HCT116 (cell line): ENCODE measurements at regions not wholly inside any gene's neighbourhood (a gene's known extent, or its start where the extent isn't known, plus 50 kb on each side); places are given as distances from the start of the nearest gene placed in this dataset.

Experiments used
- ATAC-seq: fragments of 200-7000 bp; cut with Tn5 transposase; 2 replicates; pipeline ENCODE4 v1.9.1; 2020; ENCODE audit warnings: mild to moderate bottlenecking, moderate library complexity
- BruUV-seq: library from RNA; stranded (reverse); fragments of 400-500 nt; replicated peaks from 2 replicates; lab custom pipeline; 2021; lab: Mats Ljungman, UMichigan
- CTCF ChIA-PET: fragments of 300-600 bp; sonication (Branson Sonifier 250); formaldehyde crosslinking; loops from one replicate; lab custom pipeline; 2021; ENCODE audit warnings: antibody characterized with exemption; lab: Charles Lee
- POLR2A ChIA-PET: fragments of 300-600, 350-600 bp; sonication (Branson Sonifier 250); formaldehyde crosslinking; loops from one replicate; lab custom pipeline; 2021; ENCODE audit warnings: antibody characterized with exemption; lab: Charles Lee
- RAD21 ChIA-PET, 2 experiments: fragments of 300-600 bp; sonication (Branson Sonifier 250); formaldehyde crosslinking; loops; one replicate each; lab custom pipeline; 2023; ENCODE audit warnings: low total read pairs in 2 of 2; ENCODE audit not compliant: uncharacterized antibody in 2 of 2, unreplicated experiment in 2 of 2, low non-redundant PET in 1 of 2; lab: Charles Lee
- DNase-seq: peaks from one replicate; pipeline ENCODE4 v3.0.0-alpha.2; 2010; ENCODE audit warnings: low read depth, low spot score
- H2AFZ ChIP-seq: fragments of 200-600 bp; shearing (Covaris generic), sonication (generic); 2 replicates; pipeline ENCODE4 v1.6.1; 2017; ENCODE audit warnings: low read depth, mixed run types, mixed read lengths, antibody characterized with exemption, low read length; ENCODE audit not compliant: poor library complexity, severe bottlenecking
- H3K27ac ChIP-seq: 2 replicates; pipeline ENCODE4 v1.5.1; 2012; ENCODE audit warnings: low read depth, low read length
- H3K27me3 ChIP-seq: fragments of 200-600 bp; sonication (generic); 2 replicates; pipeline ENCODE4 v1.6.1; 2016; ENCODE audit warnings: mixed run types, low read length, mixed read lengths; ENCODE audit not compliant: insufficient read depth
- H3K36me3 ChIP-seq, 2 experiments: fragments of 200-500 bp in 1 of 2; fragments of 200-600 bp in 1 of 2; sonication (Bioruptor generic) in 1 of 2; sonication (generic) in 1 of 2; 2 replicates each; pipeline versions ENCODE4 v1.5.1 to v1.6.1; 2014 to 2016; ENCODE audit warnings: low read length in 2 of 2, inconsistent platforms in 1 of 2, mixed read lengths in 1 of 2, mixed run types in 1 of 2; ENCODE audit not compliant: insufficient read depth in 2 of 2, control insufficient read depth in 1 of 2
- H3K4me1 ChIP-seq, 2 experiments: fragments of 200-600 bp in 1 of 2; sonication (generic) in 1 of 2; 2 replicates each; pipeline versions ENCODE4 v1.5.1 to v1.6.1; 2012 to 2017; ENCODE audit warnings: low read length in 2 of 2, inconsistent platforms in 1 of 2, mild to moderate bottlenecking in 1 of 2, mixed read lengths in 1 of 2, mixed run types in 1 of 2, moderate library complexity in 1 of 2; ENCODE audit not compliant: insufficient read depth in 2 of 2, control insufficient read depth in 1 of 2
- H3K4me2 ChIP-seq: fragments of 200-600 bp; sonication (generic); 2 replicates; pipeline ENCODE4 v1.6.1; 2017; ENCODE audit warnings: mixed run types, low read length, mixed read lengths
- H3K4me3 ChIP-seq, 2 experiments: fragments of 200-600 bp in 1 of 2; sonication (generic) in 1 of 2; replicated peaks in 1 of 2; 2 replicates each; pipeline ENCODE4 v1.5.1; 2011 to 2016; ENCODE audit warnings: low read length in 2 of 2, control low read depth in 1 of 2, low read depth in 1 of 2, mild to moderate bottlenecking in 1 of 2, mixed read lengths in 1 of 2, mixed run types in 1 of 2
- H3K79me2 ChIP-seq: fragments of 200-600 bp; sonication (generic); 2 replicates; pipeline ENCODE4 v1.6.1; 2017; ENCODE audit warnings: mild to moderate bottlenecking, mixed run types, low read length, moderate library complexity, mixed read lengths; ENCODE audit not compliant: insufficient read depth
- H3K9ac ChIP-seq: fragments of 200-600 bp; sonication (generic); 2 replicates; pipeline ENCODE4 v1.6.1; 2016; ENCODE audit warnings: low read length, mixed read lengths
- H3K9me2 ChIP-seq: fragments of 200-600 bp; sonication (generic), shearing (Covaris generic); 2 replicates; pipeline ENCODE4 v1.6.1; 2017; ENCODE audit warnings: mixed run types, mild to moderate bottlenecking, moderate library complexity; ENCODE audit not compliant: insufficient read depth
- H3K9me3 ChIP-seq, 2 experiments: fragments of 200-500 bp in 1 of 2; fragments of 200-600 bp in 1 of 2; sonication (Bioruptor generic) in 1 of 2; sonication (generic) in 1 of 2; 2 replicates each; pipeline ENCODE4 v1.6.1; 2014 to 2017; ENCODE audit warnings: low read length in 2 of 2, mixed read lengths in 2 of 2, inconsistent platforms in 1 of 2, low read depth in 1 of 2, mild to moderate bottlenecking in 1 of 2, mixed run types in 1 of 2, moderate library complexity in 1 of 2; ENCODE audit not compliant: control insufficient read depth in 1 of 2, insufficient read depth in 1 of 2
- H4K20me1 ChIP-seq: fragments of 200-600 bp; sonication (generic), shearing (Covaris generic); 2 replicates; pipeline ENCODE4 v1.6.1; 2017; ENCODE audit warnings: mixed run types, mild to moderate bottlenecking, moderate library complexity; ENCODE audit not compliant: insufficient read depth
- ATF3 ChIP-seq: IDR thresholded peaks from 2 replicates; pipeline ENCODE4 v1.6.1; 2012
- CBX3 ChIP-seq: IDR thresholded peaks from 2 replicates; pipeline ENCODE4 v1.6.1; 2012; ENCODE audit warnings: low read depth
- CEBPB ChIP-seq: IDR thresholded peaks from 2 replicates; pipeline ENCODE4 v1.6.1; 2012; ENCODE audit warnings: low read depth
- CTCF ChIP-seq, 3 experiments: fragments of 200-600 bp in 1 of 3; sonication (generic) in 1 of 3; IDR thresholded peaks in 2 of 3; conservative IDR thresholded peaks in 1 of 3; 2 replicates each; pipeline ENCODE4 v1.5.1; 2012 to 2017; ENCODE audit warnings: low read depth in 2 of 3, low read length in 2 of 3, antibody characterized with exemption in 1 of 3, borderline replicate concordance in 1 of 3, control low read depth in 1 of 3, mild to moderate bottlenecking in 1 of 3, mixed read lengths in 1 of 3, mixed run types in 1 of 3, moderate library complexity in 1 of 3; ENCODE audit not compliant: insufficient read depth in 1 of 3
- EGR1 ChIP-seq: IDR thresholded peaks from 2 replicates; pipeline ENCODE4 v1.6.1; 2012; ENCODE audit warnings: low read depth
- ELF1 ChIP-seq: IDR thresholded peaks from 2 replicates; pipeline ENCODE4 v1.6.1; 2012; ENCODE audit warnings: low read depth, borderline replicate concordance
- EZH2 ChIP-seq: fragments of 200-600 bp; sonication (generic); IDR thresholded peaks from 2 replicates; pipeline ENCODE4 v1.6.1; 2017; ENCODE audit warnings: antibody characterized with exemption, mixed run types
- EZH2phosphoT487 ChIP-seq: fragments of 200-600 bp; IDR thresholded peaks from 2 replicates; pipeline ENCODE4 v1.6.1; 2018; ENCODE audit warnings: antibody characterized with exemption, borderline replicate concordance
- FOSL1 ChIP-seq: IDR thresholded peaks from 2 replicates; pipeline ENCODE4 v1.6.1; 2012; ENCODE audit warnings: low read depth
- JUND ChIP-seq: IDR thresholded peaks from 2 replicates; pipeline ENCODE4 v1.6.1; 2012
- MAX ChIP-seq: IDR thresholded peaks from 2 replicates; pipeline ENCODE4 v1.6.1; 2012
- POLR2A ChIP-seq: IDR thresholded peaks from 2 replicates; pipeline ENCODE4 v1.7.0; 2011; ENCODE audit warnings: borderline replicate concordance; ENCODE audit not compliant: insufficient read depth, insufficient read length; ENCODE audit errors: extremely low read depth
- POLR2AphosphoS5 ChIP-seq: IDR thresholded peaks from 2 replicates; pipeline ENCODE4 v1.6.1; 2011; ENCODE audit warnings: mild to moderate bottlenecking, low read depth, low read length, moderate library complexity
- SIN3A ChIP-seq: IDR thresholded peaks from 2 replicates; pipeline ENCODE4 v1.6.1; 2012; ENCODE audit warnings: low read depth
- SP1 ChIP-seq: IDR thresholded peaks from 2 replicates; pipeline ENCODE4 v1.6.1; 2012; ENCODE audit warnings: low read depth
- SRF ChIP-seq: IDR thresholded peaks from 2 replicates; pipeline ENCODE4 v1.6.1; 2012; ENCODE audit warnings: low read depth
- TCF7L2 ChIP-seq: IDR thresholded peaks from 2 replicates; pipeline ENCODE4 v1.7.0; 2011; ENCODE audit warnings: borderline replicate concordance, inconsistent platforms; ENCODE audit not compliant: insufficient read depth, insufficient read length; ENCODE audit errors: extremely low read depth
- ZBTB33 ChIP-seq: IDR thresholded peaks from 2 replicates; pipeline ENCODE4 v1.6.1; 2011; ENCODE audit warnings: mild to moderate bottlenecking, low read length, moderate library complexity; ENCODE audit not compliant: insufficient replicate concordance; ENCODE audit errors: extremely low read depth
- ZFX ChIP-seq: fragments of 450-650 bp; IDR thresholded peaks from 2 replicates; pipeline ENCODE4 v1.6.1; 2017
- intact Hi-C: fragments of 100-400 bp; cut with micrococcal nuclease; formaldehyde crosslinking; loops from 2 replicates; pipeline ENCODE4 v1.10.0; 2022

- H3K4me1 ChIP-seq, result no peaks in the 10 kb centered on the region
- intact Hi-C loops, result no loop called here
- H3K9ac ChIP-seq, result no peak overlapping the region
- ChIA-PET CTCF (no interaction called here), RAD21 (no interaction called here), POLR2A (no interaction called here)
- no peak for ATAC-seq
- H3K9me3 ChIP-seq, result no peaks in the 10 kb centered on the region; a peak in 1 of 4 replicates
- no peaks in the 10 kb centered on the region for H3K36me3 ChIP-seq
- H3K27me3 ChIP-seq, result no peaks in the 10 kb centered on the region
- H3K4me2 ChIP-seq, result no peak overlapping the region
- BruUV-seq, result no TSS peak
- no peak overlapping the region for H3K4me3 ChIP-seq
- TF ChIP-seq ZFX, result no peak
- no peak for TF ChIP-seq EZH2phosphoT487
- TF ChIP-seq FOSL1, result no peak
- H3K9me2 ChIP-seq, result no peaks in the 10 kb centered on the region
- no peak for DNase-seq
- H3K79me2 ChIP-seq, result no peaks in the 10 kb centered on the region
- no peak overlapping the region for H2AFZ ChIP-seq
- H4K20me1 ChIP-seq, result no peaks in the 10 kb centered on the region
- no peak overlapping the region for H3K27ac ChIP-seq
Observed at GRCh38 chr14:98350213-98350612, 921.8 kb downstream of the BCL11B start.

- BruUV-seq, result no TSS peak
- Histone ChIP-seq H3K9me2 (no peaks in the 10 kb centered on the region), H3K27me3 (no peaks in the 10 kb centered on the region), H3K4me3 (no peak overlapping the region), H4K20me1 (no peaks in the 10 kb centered on the region), H3K36me3 (no peaks in the 10 kb centered on the region), H3K9me3 (peaks cover 0 to 7% of the 10 kb centered on the region in 2 experiments; a peak in 2 of 4 replicates), H3K79me2 (no peaks in the 10 kb centered on the region), H3K4me2 (no peak overlapping the region), H3K27ac (no peak overlapping the region), H3K4me1 (no peaks in the 10 kb centered on the region), H3K9ac (no peak overlapping the region), H2AFZ (no peak overlapping the region)
- ChIA-PET CTCF (no interaction called here), RAD21 (no interaction called here), POLR2A (no interaction called here)
- ATAC-seq, result no peak
- intact Hi-C loops, result no loop called here
- no peak for DNase-seq
- no peak for TF ChIP-seq SRF
- no peak for TF ChIP-seq CTCF (IDR thresholded peaks at IDR 0.05 in 2 of 3, conservative IDR thresholded peaks at IDR 0.05 in 1 of 3; ENCODE audit: borderline replicate concordance in 1 of 3, insufficient read depth in 1 of 3, low read depth in 2 of 3, low read length in 2 of 3)
- TF ChIP-seq ZFX, result no peak
- TF ChIP-seq CEBPB, result no peak
- no peak for TF ChIP-seq CBX3
- TF ChIP-seq TCF7L2, result no peak
- TF ChIP-seq POLR2A, result no peak
- no peak for TF ChIP-seq MAX
- no peak for TF ChIP-seq POLR2AphosphoS5
- TF ChIP-seq JUND, result no peak
- TF ChIP-seq SIN3A, result no peak
- TF ChIP-seq ATF3, result no peak
- no peak for TF ChIP-seq SP1
- no peak for TF ChIP-seq EGR1
- TF ChIP-seq ELF1, result no peak
- no peak for TF ChIP-seq EZH2phosphoT487
- TF ChIP-seq ZBTB33, result no peak
- no peak for TF ChIP-seq EZH2
- TF ChIP-seq FOSL1, result no peak
Observed at GRCh38 chr14:98364961-98365360, 907.0 kb downstream of the BCL11B start.
